Trophoblast cell (in vitro differentiated cells and primary cell): ENCODE measurements at regions not wholly inside any gene's neighbourhood (a gene's known extent, or its start where the extent isn't known, plus 50 kb on each side); places are given as distances from the start of the nearest gene placed in this dataset.

Experiments
- DNase-seq, 2 donors: peaks; one replicate each; pipeline ENCODE4 v3.0.0-alpha.2; 2016
- H2AFZ ChIP-seq: 2 replicates; pipeline ENCODE4 v1.6.1; 2013; ENCODE audit warnings: low read length, moderate library complexity, mild to moderate bottlenecking; ENCODE audit not compliant: insufficient read depth, poor library complexity
- H2AK5ac ChIP-seq: 2 replicates; pipeline ENCODE4 v1.6.1; 2013; ENCODE audit warnings: mild to moderate bottlenecking, low read length
- H2BK120ac ChIP-seq: 2 replicates; pipeline ENCODE4 v1.6.1; 2013; ENCODE audit warnings: low read length, mild to moderate bottlenecking, moderate library complexity; ENCODE audit not compliant: insufficient read depth, poor library complexity
- H2BK12ac ChIP-seq: 2 replicates; pipeline ENCODE4 v1.6.1; 2013; ENCODE audit warnings: mild to moderate bottlenecking, low read length, moderate library complexity
- H2BK5ac ChIP-seq: 2 replicates; pipeline ENCODE4 v1.6.1; 2013; ENCODE audit warnings: low read length, low read depth, moderate library complexity, mild to moderate bottlenecking; ENCODE audit not compliant: poor library complexity
- H3K14ac ChIP-seq: 2 replicates; pipeline ENCODE4 v1.6.1; 2013; ENCODE audit warnings: mild to moderate bottlenecking, low read length
- H3K18ac ChIP-seq: 2 replicates; pipeline ENCODE4 v1.6.1; 2013; ENCODE audit warnings: mild to moderate bottlenecking, low read length
- H3K23ac ChIP-seq: 2 replicates; pipeline ENCODE4 v1.6.1; 2013; ENCODE audit warnings: low read length
- H3K27ac ChIP-seq: 2 replicates; pipeline ENCODE4 v1.5.1; 2013; ENCODE audit warnings: low read depth, mild to moderate bottlenecking, inconsistent platforms, low read length, moderate library complexity
- H3K27me3 ChIP-seq: 2 replicates; pipeline ENCODE4 v1.6.1; 2013; ENCODE audit warnings: inconsistent platforms, mild to moderate bottlenecking, low read length, moderate library complexity; ENCODE audit not compliant: insufficient read depth
- H3K36me3 ChIP-seq, 2 experiments: 1 replicate in 1 of 2; 2 replicates in 1 of 2; pipeline ENCODE4 v1.6.1; 2013; ENCODE audit warnings: low read length in 2 of 2, mild to moderate bottlenecking in 2 of 2, moderate library complexity in 1 of 2; ENCODE audit not compliant: insufficient read depth in 2 of 2, control insufficient read depth in 1 of 2
- H3K4ac ChIP-seq: 2 replicates; pipeline ENCODE4 v1.6.1; 2013; ENCODE audit warnings: low read depth, mild to moderate bottlenecking, low read length, moderate library complexity
- H3K4me1 ChIP-seq, 2 experiments: 1 replicate in 1 of 2; 2 replicates in 1 of 2; pipeline ENCODE4 v1.6.1; 2013; ENCODE audit warnings: low read length in 2 of 2, mild to moderate bottlenecking in 2 of 2, moderate library complexity in 1 of 2; ENCODE audit not compliant: insufficient read depth in 2 of 2, control insufficient read depth in 1 of 2
- H3K4me2 ChIP-seq: 2 replicates; pipeline ENCODE4 v1.6.1; 2013; ENCODE audit warnings: inconsistent platforms, mild to moderate bottlenecking, low read length, moderate library complexity
- H3K4me3 ChIP-seq: 2 replicates; pipeline ENCODE4 v1.5.1; 2013; ENCODE audit warnings: mild to moderate bottlenecking, low read depth, low read length, inconsistent platforms
- H3K79me1 ChIP-seq: one replicate; pipeline ENCODE4 v1.6.1; 2013; ENCODE audit warnings: low read length
- H3K79me2 ChIP-seq: 2 replicates; pipeline ENCODE4 v1.6.1; 2013; ENCODE audit warnings: low read length, mild to moderate bottlenecking; ENCODE audit not compliant: control insufficient read depth, insufficient read depth, poor library complexity
- H3K9ac ChIP-seq: 2 replicates; pipeline ENCODE4 v1.6.1; 2013; ENCODE audit warnings: mild to moderate bottlenecking, low read length
- H3K9me3 ChIP-seq: 2 replicates; pipeline ENCODE4 v1.6.1; 2013; ENCODE audit warnings: low read depth, mild to moderate bottlenecking, control low read depth, inconsistent platforms, low read length; ENCODE audit not compliant: insufficient read depth
- H4K12ac ChIP-seq: 2 replicates; pipeline ENCODE4 v1.6.1; 2013; ENCODE audit warnings: low read depth, mild to moderate bottlenecking, low read length, moderate library complexity
- H4K8ac ChIP-seq: 2 replicates; pipeline ENCODE4 v1.6.1; 2013; ENCODE audit warnings: low read depth, mild to moderate bottlenecking, low read length, moderate library complexity
- H4K91ac ChIP-seq: one replicate; pipeline ENCODE4 v1.6.1; 2013; ENCODE audit warnings: low read depth, mild to moderate bottlenecking, low read length, moderate library complexity
- WGBS: extraction: QIAGEN DNeasy Blood & Tissue Kit; methylation state at CpG from one replicate; pipeline ENCODE4 v1.1.7; 2013; ENCODE audit warnings: missing lambda C conversion rate; ENCODE audit not compliant: insufficient read length, insufficient coverage; ENCODE audit errors: extremely low coverage; 5-methylcytosine and 5-hydroxymethylcytosine counted together

GRCh38 chr2:176477336-176477735, 208.1 kb downstream of the MTX2 start:
- no peak overlapping the region for H2AFZ ChIP-seq
- H3K36me3 ChIP-seq, result no peaks in the 10 kb centered on the region
- no CpG with 5 or more reads among the region's 1 CpG for WGBS
- no peaks in the 10 kb centered on the region for H3K9me3 ChIP-seq
- no peak overlapping the region for H2AK5ac ChIP-seq
- H2BK12ac ChIP-seq, result no peak overlapping the region
- no peak overlapping the region for H2BK5ac ChIP-seq
- H3K4me1 ChIP-seq, result no peaks in the 10 kb centered on the region
- no peak overlapping the region for H4K8ac ChIP-seq
- no peaks in the 10 kb centered on the region for H3K27me3 ChIP-seq
- no peak overlapping the region for H3K27ac ChIP-seq
- H4K12ac ChIP-seq, result no peak overlapping the region
- H3K4ac ChIP-seq, result no peak overlapping the region
- no peak overlapping the region for H3K4me3 ChIP-seq
- no peak overlapping the region for H4K91ac ChIP-seq
- H3K9ac ChIP-seq, result no peak overlapping the region
- H3K18ac ChIP-seq, result no peak overlapping the region
- H3K23ac ChIP-seq, result no peak overlapping the region
- no peak for DNase-seq
- no peak overlapping the region for H2BK120ac ChIP-seq
- no peak overlapping the region for H3K4me2 ChIP-seq
- H3K79me2 ChIP-seq, result no peaks in the 10 kb centered on the region
- no peak overlapping the region for H3K14ac ChIP-seq
- H3K79me1 ChIP-seq, result no peaks in the 10 kb centered on the region

GRCh38 chr2:176479961-176480360, 210.7 kb downstream of the MTX2 start:
- WGBS, result no CpG with 5 or more reads among the region's 1 CpG
- no peak overlapping the region for H4K8ac ChIP-seq
- no peak overlapping the region for H3K4me2 ChIP-seq
- no peak overlapping the region for H4K91ac ChIP-seq
- H3K18ac ChIP-seq, result no peak overlapping the region
- H3K4me3 ChIP-seq, result no peak overlapping the region
- H2BK12ac ChIP-seq, result no peak overlapping the region
- no peak overlapping the region for H3K27ac ChIP-seq
- no peak overlapping the region for H3K23ac ChIP-seq
- H3K9me3 ChIP-seq, result no peaks in the 10 kb centered on the region
- H2AFZ ChIP-seq, result no peak overlapping the region
- H3K14ac ChIP-seq, result no peak overlapping the region
- no peak overlapping the region for H3K4ac ChIP-seq
- no peaks in the 10 kb centered on the region for H3K79me1 ChIP-seq
- H3K79me2 ChIP-seq, result no peaks in the 10 kb centered on the region
- H3K9ac ChIP-seq, result no peak overlapping the region
- H3K27me3 ChIP-seq, result no peaks in the 10 kb centered on the region
- no peak overlapping the region for H2AK5ac ChIP-seq
- no peak overlapping the region for H2BK120ac ChIP-seq
- no peaks in the 10 kb centered on the region for H3K36me3 ChIP-seq
- no peak for DNase-seq
- no peaks in the 10 kb centered on the region for H3K4me1 ChIP-seq
- H4K12ac ChIP-seq, result no peak overlapping the region
- no peak overlapping the region for H2BK5ac ChIP-seq

- Histone ChIP-seq H4K91ac (no peak overlapping the region), H3K36me3 (no peaks in the 10 kb centered on the region), H2BK120ac (no peak overlapping the region), H3K18ac (no peak overlapping the region), H3K4me1 (no peaks in the 10 kb centered on the region), H2AFZ (no peak overlapping the region), H3K79me2 (no peaks in the 10 kb centered on the region), H3K27ac (no peak overlapping the region), H3K4ac (no peak overlapping the region), H2BK12ac (no peak overlapping the region), H3K9me3 (no peaks in the 10 kb centered on the region), H3K27me3 (no peaks in the 10 kb centered on the region), H3K9ac (no peak overlapping the region), H3K14ac (no peak overlapping the region), H4K12ac (no peak overlapping the region), H3K23ac (no peak overlapping the region), H3K79me1 (no peaks in the 10 kb centered on the region), H4K8ac (no peak overlapping the region), H2BK5ac (no peak overlapping the region), H3K4me2 (no peak overlapping the region), H2AK5ac (no peak overlapping the region), H3K4me3 (no peak overlapping the region)
- no CpG with 5 or more reads among the region's 3 CpGs for WGBS
- DNase-seq, result no peak
These were observed 212.9 kb downstream of the MTX2 start for GRCh38 chr2:176482107-176482506.

GRCh38 chr2:176483476-176483875, 214.2 kb downstream of the MTX2 start:
- H2BK120ac ChIP-seq, result no peak overlapping the region
- no peak overlapping the region for H4K91ac ChIP-seq
- H2BK5ac ChIP-seq, result no peak overlapping the region
- no peak overlapping the region for H3K9ac ChIP-seq
- H3K79me1 ChIP-seq, result no peaks in the 10 kb centered on the region
- no peak overlapping the region for H3K27ac ChIP-seq
- no peak for DNase-seq
- H2AFZ ChIP-seq, result no peak overlapping the region
- no peaks in the 10 kb centered on the region for H3K27me3 ChIP-seq
- no peak overlapping the region for H3K4ac ChIP-seq
- H3K4me2 ChIP-seq, result no peak overlapping the region
- H2BK12ac ChIP-seq, result no peak overlapping the region
- no peak overlapping the region for H4K8ac ChIP-seq
- no peaks in the 10 kb centered on the region for H3K4me1 ChIP-seq
- H3K14ac ChIP-seq, result no peak overlapping the region
- no peaks in the 10 kb centered on the region for H3K36me3 ChIP-seq
- H3K9me3 ChIP-seq, result no peaks in the 10 kb centered on the region
- no peaks in the 10 kb centered on the region for H3K79me2 ChIP-seq
- H3K18ac ChIP-seq, result no peak overlapping the region
- H3K4me3 ChIP-seq, result no peak overlapping the region
- no peak overlapping the region for H2AK5ac ChIP-seq
- no peak overlapping the region for H4K12ac ChIP-seq
- no peak overlapping the region for H3K23ac ChIP-seq
- WGBS, result no CpG with 5 or more reads among the region's 7 CpGs
